K562 (cell line): ENCODE measurements at regions not wholly inside any gene's neighbourhood (a gene's known extent, or its start where the extent isn't known, plus 50 kb on each side); places are given as distances from the start of the nearest gene placed in this dataset.

Source experiments
- ATAC-seq: fragments of 200-7000 bp; cut with Tn5 transposase; 3 replicates; pipeline ENCODE4 v1.9.1; 2020; ENCODE audit warnings: moderate library complexity
- BruUV-seq: library from RNA; stranded (reverse); fragments of 400-500 nt; replicated peaks from 2 replicates; lab custom pipeline; 2021; lab: Mats Ljungman, UMichigan
- CTCF ChIA-PET: fragments of 300-600 bp; formaldehyde crosslinking; extraction: SDS; loops from one replicate; lab custom pipeline; 2021; ENCODE audit warnings: low intra/inter-chr PET ratio; lab: Yijun Ruan, JAX
- POLR2A ChIA-PET: fragments of 300-600, 350-650 bp; sonication (Branson Sonifier 250); formaldehyde crosslinking; extraction: SDS; loops from one replicate; lab custom pipeline; 2021; ENCODE audit warnings: antibody characterized with exemption, inconsistent platforms; lab: Yijun Ruan, JAX
- DNase-seq, 4 experiments: peaks; one replicate each; pipeline versions ENCODE4 v3.0.0 to v3.0.0-alpha.2; 2011 to 2018; ENCODE audit warnings: low spot score in 3 of 4, mixed read lengths in 3 of 4; ENCODE audit errors: extremely low read depth in 1 of 4
- FAIRE-seq: peaks from 2 replicates; lab custom pipeline; 2011; peaks lifted over from hg19 to GRCh38; lab: Jason Lieb, UNC
- H2AFZ ChIP-seq: 2 replicates; pipeline ENCODE4 v1.6.0; 2011; ENCODE audit warnings: low read depth, low read length, control low read depth, inconsistent platforms
- H3K27ac ChIP-seq: fragments of 200-600 bp; 3 replicates; pipeline ENCODE4 v1.8.0; 2011; ENCODE audit warnings: low read depth, mild to moderate bottlenecking, control low read depth, inconsistent platforms, low read length, moderate library complexity, mixed read lengths; ENCODE audit errors: extremely low read depth
- H3K27me3 ChIP-seq, 2 experiments: fragments of 300-600 bp in 1 of 2; 2 replicates in 1 of 2; 3 replicates in 1 of 2; pipeline versions ENCODE4 v1.6.0 to v1.8.0; 2011; ENCODE audit warnings: inconsistent platforms in 2 of 2, low read length in 2 of 2, mild to moderate bottlenecking in 1 of 2, mixed read lengths in 1 of 2, moderate library complexity in 1 of 2; ENCODE audit not compliant: control insufficient read depth in 2 of 2, insufficient read depth in 2 of 2
- H3K36me3 ChIP-seq: fragments of 300-600 bp; 3 replicates; pipeline ENCODE4 v1.8.0; 2011; ENCODE audit warnings: mild to moderate bottlenecking, low read length, inconsistent platforms; ENCODE audit not compliant: control insufficient read depth, insufficient read depth
- H3K4me1 ChIP-seq, 2 experiments: fragments of 200-600 bp in 1 of 2; replicated peaks in 1 of 2; 2 replicates in 1 of 2; 3 replicates in 1 of 2; pipeline versions ENCODE4 v1.5.1 to v1.8.0; 2011; ENCODE audit warnings: inconsistent platforms in 2 of 2, low read length in 2 of 2, mild to moderate bottlenecking in 1 of 2, mixed read lengths in 1 of 2, moderate library complexity in 1 of 2; ENCODE audit not compliant: control insufficient read depth in 2 of 2, insufficient read depth in 2 of 2
- H3K4me2 ChIP-seq: 2 replicates; pipeline ENCODE4 v1.6.1; 2011; ENCODE audit warnings: low read length, control low read depth, inconsistent platforms, mixed read lengths; ENCODE audit not compliant: insufficient read depth
- H3K4me3 ChIP-seq: fragments of 200-600 bp; sonication (generic), shearing (Covaris generic); 2 replicates; pipeline ENCODE4 v1.5.1; 2016; ENCODE audit warnings: control low read depth, inconsistent platforms
- H3K79me2 ChIP-seq: fragments of 200-600 bp; 3 replicates; pipeline ENCODE4 v1.8.0; 2011; ENCODE audit warnings: low read length, inconsistent platforms; ENCODE audit not compliant: control insufficient read depth, insufficient read depth
- H3K9ac ChIP-seq, 2 experiments: 2 replicates each; pipeline versions ENCODE4 v1.6.0 to v1.6.1; 2011; ENCODE audit warnings: low read depth in 2 of 2, low read length in 2 of 2, control low read depth in 1 of 2, inconsistent platforms in 1 of 2, mild to moderate bottlenecking in 1 of 2, mixed read lengths in 1 of 2; ENCODE audit not compliant: insufficient read depth in 1 of 2
- H3K9me1 ChIP-seq: one replicate; pipeline ENCODE4 v1.6.0; 2011; ENCODE audit warnings: inconsistent platforms, mild to moderate bottlenecking, low read length, moderate library complexity; ENCODE audit not compliant: control insufficient read depth, insufficient read depth
- H3K9me3 ChIP-seq: replicated peaks from 2 replicates; pipeline ENCODE4 v1.5.1; 2011; ENCODE audit warnings: low read depth, low read length, inconsistent platforms; ENCODE audit not compliant: control insufficient read depth, insufficient read depth
- H4K20me1 ChIP-seq: replicated peaks from 2 replicates; pipeline ENCODE4 v1.6.1; 2011; ENCODE audit warnings: low read length, inconsistent platforms, mixed read lengths; ENCODE audit not compliant: control insufficient read depth, insufficient read depth
- CREB5 ChIP-seq: fragments of 250-450 bp; sonication (Bioruptor Pico); IDR thresholded peaks from 2 replicates; pipeline ENCODE4 v1.5.0; 2020; ENCODE audit warnings: mild to moderate bottlenecking
- DNMT1 ChIP-seq: fragments of 450-650 bp; IDR thresholded peaks from 2 replicates; pipeline ENCODE4 v1.6.1; 2016; ENCODE audit warnings: antibody characterized with exemption, mild to moderate bottlenecking
- EGR1 ChIP-seq: fragments of 450-650 bp; conservative IDR thresholded peaks from 2 replicates; pipeline ENCODE4 v1.6.1; 2017; ENCODE audit warnings: mild to moderate bottlenecking
- EHMT2 ChIP-seq: fragments of 450-650 bp; IDR thresholded peaks from 2 replicates; pipeline ENCODE4 v1.6.1; 2018; ENCODE audit warnings: antibody characterized with exemption
- EZH2 ChIP-seq: IDR thresholded peaks from 2 replicates; pipeline ENCODE4 v1.6.1; 2012; ENCODE audit warnings: low read depth, mild to moderate bottlenecking, inconsistent platforms, low read length, borderline replicate concordance
- FUS ChIP-seq: fragments of 200-400 bp; formaldehyde crosslinking; optimal IDR thresholded peaks from 2 replicates; pipeline ENCODE3; 2017; ENCODE audit warnings: low read depth, low read length
- GATA2 ChIP-seq: sonication (generic); formaldehyde crosslinking; IDR thresholded peaks from 2 replicates; pipeline ENCODE4 v1.4.0; 2020; ENCODE audit warnings: mild to moderate bottlenecking, missing genetic modification reagents
- GATAD2B ChIP-seq: fragments of 450-650 bp; IDR thresholded peaks from 2 replicates; pipeline ENCODE4 v1.6.1; 2017; ENCODE audit warnings: mild to moderate bottlenecking, borderline replicate concordance
- JUN ChIP-seq, 2 experiments: sonication (generic) in 1 of 2; formaldehyde crosslinking in 1 of 2; IDR thresholded peaks; 2 replicates each; pipeline versions ENCODE4 v1.6.1 to v1.8.0; 2012 to 2022; ENCODE audit warnings: borderline replicate concordance in 2 of 2, mild to moderate bottlenecking in 2 of 2, improper control_type of control experiment in 1 of 2, low read depth in 1 of 2, low read length in 1 of 2, missing genetic modification reagents in 1 of 2
- MEF2A ChIP-seq: IDR thresholded peaks from 2 replicates; pipeline ENCODE4 v1.6.1; 2011; ENCODE audit warnings: low read depth, mild to moderate bottlenecking, low read length, moderate library complexity; ENCODE audit not compliant: control insufficient read depth
- MYNN ChIP-seq, 2 experiments: sonication (generic); formaldehyde crosslinking in 1 of 2; IDR thresholded peaks; 2 replicates each; pipeline versions ENCODE4 v1.5.0 to v1.6.1; 2016 to 2020; ENCODE audit warnings: antibody characterized with exemption in 1 of 2, missing genetic modification reagents in 1 of 2
- NCOA1 ChIP-seq: fragments of 450-650 bp; IDR thresholded peaks from 2 replicates; pipeline ENCODE4 v1.6.1; 2016; ENCODE audit warnings: low read depth
- NRF1 ChIP-seq, 2 experiments: fragments of 450-650 bp; IDR thresholded peaks in 1 of 2; conservative IDR thresholded peaks in 1 of 2; 2 replicates each; pipeline ENCODE4 v1.6.1; 2014; ENCODE audit warnings: mild to moderate bottlenecking in 2 of 2
- POLR2A ChIP-seq: fragments of 450-650 bp; conservative IDR thresholded peaks from 2 replicates; pipeline ENCODE4 v1.6.1; 2016
- SOX6 ChIP-seq: fragments of 450-650 bp; IDR thresholded peaks from 2 replicates; pipeline ENCODE4 v1.6.1; 2014; ENCODE audit warnings: mild to moderate bottlenecking
- TAF1 ChIP-seq: IDR thresholded peaks from 2 replicates; pipeline ENCODE4 v1.6.1; 2011; ENCODE audit warnings: mild to moderate bottlenecking, low read length, moderate library complexity; ENCODE audit not compliant: insufficient read depth, control insufficient read depth, severe bottlenecking; ENCODE audit errors: extremely low read depth
- ZC3H4 ChIP-seq: sonication (generic); formaldehyde crosslinking; IDR thresholded peaks from 2 replicates; pipeline ENCODE4 v1.9.0; 2021; ENCODE audit warnings: missing genetic modification reagents, borderline replicate concordance
- ZNF589 ChIP-seq: fragments of 200-800 bp; sonication (Bioruptor generic); IDR thresholded peaks from 2 replicates; pipeline ENCODE4 v1.6.1; 2016; ENCODE audit warnings: low read depth, missing genetic modification characterization, missing compliant biosample characterization
- ZNF79 ChIP-seq: fragments of 250-450 bp; sonication (Bioruptor Pico); IDR thresholded peaks from 2 replicates; pipeline ENCODE4 v1.4.0; 2020; ENCODE audit warnings: low read depth, mild to moderate bottlenecking, moderate library complexity
- WGBS: fragments of 100-300 bp; shearing (Covaris generic); methylation state at CpG from one replicate; pipeline ENCODE4 v1.1.6; 2016; ENCODE audit warnings: low coverage, mixed read lengths; ENCODE audit not compliant: insufficient coverage; ENCODE audit errors: missing lambda C conversion rate; 5-methylcytosine and 5-hydroxymethylcytosine counted together
- in situ Hi-C: fragments of 300-500 bp; cut with MboI; formaldehyde crosslinking; loops from 4 replicates; pipeline ENCODE4 v1.15.0; 2018; ENCODE audit warnings: inconsistent platforms, mixed read lengths
- intact Hi-C: fragments of 100-400 bp; cut with micrococcal nuclease; formaldehyde crosslinking; loops from 2 replicates; pipeline ENCODE4 v1.14.2; 2022

- no peak for FAIRE-seq
- H3K9me3 ChIP-seq, result no peaks in the 10 kb centered on the region
- no peak for DNase-seq
- H3K79me2 ChIP-seq, result no peaks in the 10 kb centered on the region
- no TSS peak for BruUV-seq
- H3K4me3 ChIP-seq, result no peak overlapping the region
- peaks cover 0 to 2% of the 10 kb centered on the region in 2 experiments; a peak in 1 of 5 replicates for H3K27me3 ChIP-seq
- H3K36me3 ChIP-seq, result no peaks in the 10 kb centered on the region
- CTCF ChIA-PET, result no interaction called here
- H2AFZ ChIP-seq, result no peak overlapping the region
- H4K20me1 ChIP-seq, result no peaks in the 10 kb centered on the region
- H3K27ac ChIP-seq, result no peak overlapping the region
- no peak for TF ChIP-seq DNMT1
- no peak for TF ChIP-seq MYNN (IDR thresholded peaks at IDR 0.05)
- TF ChIP-seq MYNN (CRISPR knock-in tag; IDR thresholded peaks at IDR 0.05), result no peak
- TF ChIP-seq JUN (IDR thresholded peaks at IDR 0.05; ENCODE audit: borderline replicate concordance, low read depth, low read length), result no peak
- TF ChIP-seq JUN (CRISPR knock-in tag; IDR thresholded peaks at IDR 0.05; ENCODE audit: borderline replicate concordance), result no peak
- TF ChIP-seq EGR1, result no peak
- TF ChIP-seq EZH2, result no peak
- H3K9me1 ChIP-seq, result no peaks in the 10 kb centered on the region
- ATAC-seq, result no peak
- no peak overlapping the region for H3K9ac ChIP-seq
- intact Hi-C loops (no loop called here), in situ Hi-C loops (no loop called here)
- no peak overlapping the region for H3K4me2 ChIP-seq
- POLR2A ChIA-PET, result no interaction called here
- no peaks in the 10 kb centered on the region for H3K4me1 ChIP-seq
Measured at GRCh38 chr2:66059332-66059731, 375.6 kb upstream of the MEIS1 start.

GRCh38 chr2:66058675-66059074, 376.2 kb upstream of the MEIS1 start:
- Histone ChIP-seq H3K9me3 (no peaks in the 10 kb centered on the region), H3K4me2 (no peak overlapping the region), H4K20me1 (no peaks in the 10 kb centered on the region), H3K4me1 (no peaks in the 10 kb centered on the region), H3K9ac (no peak overlapping the region), H3K4me3 (no peak overlapping the region), H3K79me2 (no peaks in the 10 kb centered on the region), H3K27me3 (peaks cover 0 to 2% of the 10 kb centered on the region in 2 experiments; a peak in 1 of 5 replicates), H2AFZ (no peak overlapping the region), H3K9me1 (no peaks in the 10 kb centered on the region), H3K36me3 (no peaks in the 10 kb centered on the region), H3K27ac (no peak overlapping the region)
- intact Hi-C loops, result no loop called here
- DNase-seq (no peak), ATAC-seq (no peak), FAIRE-seq (no peak)
- POLR2A ChIA-PET, result no interaction called here
- in situ Hi-C loops, result no loop called here
- BruUV-seq, result no TSS peak
- CTCF ChIA-PET, result no interaction called here
- WGBS, result 0% methylated on average over 4 of the region's 4 CpGs
- TF ChIP-seq ZNF79 (CRISPR knock-in tag), result no peak
- no peak for TF ChIP-seq EHMT2
- no peak for TF ChIP-seq NRF1 (conservative IDR thresholded peaks at IDR 0.05 in 1 of 2, IDR thresholded peaks at IDR 0.05 in 1 of 2)
- no peak for TF ChIP-seq TAF1
- TF ChIP-seq SOX6, result no peak
- TF ChIP-seq POLR2A, result no peak
- TF ChIP-seq CREB5 (CRISPR knock-in tag), result no peak
- no peak for TF ChIP-seq GATAD2B
- TF ChIP-seq NCOA1, result no peak
- TF ChIP-seq ZNF589 (CRISPR knock-in tag), result no peak
- TF ChIP-seq MEF2A, result no peak
- TF ChIP-seq ZC3H4 (CRISPR knock-in tag), result no peak
- TF ChIP-seq GATA2 (CRISPR knock-in tag), result no peak
- TF ChIP-seq FUS, result no peak
